NCI-H1417 (cell line): ENCODE measurements at regions not wholly inside any gene's neighbourhood (a gene's known extent, or its start where the extent isn't known, plus 50 kb on each side); places are given as distances from the start of the nearest gene placed in this dataset.
A peak's percentile ranks its signal among the peaks of the same experiment; 100 is the strongest.

Experiments
- DNase-seq, 3 experiments: peaks; one replicate each; lab custom pipeline; 2025; lab: John Stamatoyannopoulos, UW

DNA sequence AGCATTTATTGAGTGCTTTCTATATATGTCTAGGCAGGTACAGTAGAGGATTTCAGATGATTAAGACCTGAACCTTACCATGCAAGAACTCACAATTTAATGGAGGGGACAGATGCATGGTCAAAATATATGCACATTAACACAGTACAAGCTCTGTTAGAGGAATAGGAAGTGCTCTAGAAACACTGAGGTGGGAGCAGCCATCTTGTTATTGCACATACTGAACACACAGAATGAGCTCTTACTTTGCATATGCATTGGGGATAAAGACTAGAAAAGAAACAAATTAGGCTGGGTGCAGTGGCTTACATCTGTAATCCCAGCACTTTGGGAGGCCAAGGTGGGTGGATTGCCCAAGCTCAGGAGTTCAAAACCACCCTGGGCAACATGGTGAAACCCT lies 438.3 kb downstream of the UTRN start:
- DNase-seq, result no peak

DNA sequence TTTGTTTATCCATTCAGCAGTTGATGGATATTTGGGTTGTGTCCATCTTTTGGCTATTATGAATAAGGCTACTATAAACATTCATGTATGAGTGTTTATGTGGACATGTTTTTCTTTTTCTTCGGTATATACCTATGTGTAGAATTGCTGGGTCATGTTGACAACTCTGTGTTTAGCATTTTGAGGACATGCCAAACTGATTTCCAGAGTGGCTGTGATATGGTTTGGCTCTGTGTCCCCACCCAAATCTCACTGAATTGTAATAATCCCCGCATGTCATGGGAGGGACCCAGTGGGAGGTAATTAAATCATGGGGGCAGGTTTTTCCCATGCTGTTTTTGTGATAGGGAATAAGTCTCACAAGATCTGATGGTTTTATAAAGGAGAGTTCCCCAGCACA lies 439.7 kb downstream of the UTRN start:
- DNase-seq, result no peak

DNA sequence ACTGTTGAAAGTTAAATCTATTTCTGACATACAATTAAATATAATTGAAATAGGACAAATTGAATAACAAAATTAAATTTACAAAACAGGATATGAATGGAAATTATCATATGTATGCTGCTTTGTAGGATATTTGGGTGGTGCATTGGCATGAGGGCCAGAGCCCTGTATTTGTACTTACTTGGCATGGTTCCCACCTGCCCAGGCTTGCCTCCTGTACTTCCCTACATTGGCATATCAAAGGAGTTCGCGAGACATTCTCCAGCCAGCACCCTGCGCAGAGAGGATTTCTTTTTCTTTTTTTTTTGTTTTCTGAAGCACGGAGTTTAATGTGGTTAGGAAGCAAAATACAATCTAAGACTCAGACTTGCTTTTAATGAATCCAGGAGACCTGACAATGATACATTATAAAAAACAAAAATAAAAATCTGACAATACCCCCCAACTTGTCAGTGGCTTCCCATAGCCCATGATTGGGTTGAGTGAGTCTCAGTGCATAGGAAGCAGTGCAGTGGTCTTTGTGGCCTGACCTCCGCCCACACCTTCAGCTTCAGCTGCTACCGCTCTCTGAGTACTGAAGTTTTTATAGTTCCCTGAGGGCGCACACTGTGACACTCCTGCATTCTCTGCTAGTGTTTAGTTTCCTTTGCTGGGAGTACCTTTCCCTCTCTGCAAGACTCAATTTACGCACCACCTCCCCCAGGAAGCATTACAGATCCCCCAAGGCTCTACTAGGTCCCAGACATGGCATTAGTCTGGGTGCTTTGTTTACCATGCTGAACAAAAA lies 440.8 kb downstream of the UTRN start:
- DNase-seq, result peak in 1 of 3 experiments; percentile 55

DNA sequence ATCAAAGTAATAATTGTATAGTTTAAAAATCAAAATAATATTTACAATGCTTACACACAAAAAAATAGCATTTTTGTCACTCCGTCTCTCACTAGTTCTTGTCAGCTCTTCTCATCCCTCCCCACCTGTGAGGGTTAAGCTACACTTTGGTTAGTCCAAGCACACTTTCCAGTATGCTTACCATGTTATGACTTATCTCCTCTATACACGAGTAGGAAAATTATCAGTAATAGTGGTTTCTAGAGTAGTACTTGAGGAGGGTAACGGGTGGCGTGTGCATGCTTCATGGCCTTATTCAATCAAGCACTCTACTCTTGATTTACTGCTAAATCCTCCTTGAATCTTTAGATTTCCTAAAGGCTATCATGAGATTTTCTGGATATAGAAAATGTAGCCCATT lies 443.7 kb downstream of the UTRN start:
- peak in 1 of 3 experiments; percentile 57 for DNase-seq

DNA sequence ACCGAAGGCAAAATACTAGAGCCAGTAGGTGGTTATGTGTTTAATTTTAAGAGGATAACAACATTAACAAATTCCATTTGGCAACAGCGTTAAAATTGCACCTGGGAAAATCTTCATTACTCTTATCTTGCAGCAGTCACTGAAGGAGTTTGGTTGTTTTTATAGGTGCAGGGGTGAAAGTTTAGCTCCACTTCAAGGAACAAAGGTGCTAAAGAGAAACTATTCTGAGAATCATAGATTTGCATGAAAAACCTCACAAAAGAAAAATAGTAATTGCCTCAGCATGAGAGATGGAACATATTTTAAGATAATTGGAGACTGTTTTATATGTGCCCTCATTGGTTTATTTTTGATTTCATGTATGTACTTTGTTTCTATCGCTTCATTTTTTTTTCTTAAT lies 444.4 kb downstream of the UTRN start:
- no peak for DNase-seq

DNA sequence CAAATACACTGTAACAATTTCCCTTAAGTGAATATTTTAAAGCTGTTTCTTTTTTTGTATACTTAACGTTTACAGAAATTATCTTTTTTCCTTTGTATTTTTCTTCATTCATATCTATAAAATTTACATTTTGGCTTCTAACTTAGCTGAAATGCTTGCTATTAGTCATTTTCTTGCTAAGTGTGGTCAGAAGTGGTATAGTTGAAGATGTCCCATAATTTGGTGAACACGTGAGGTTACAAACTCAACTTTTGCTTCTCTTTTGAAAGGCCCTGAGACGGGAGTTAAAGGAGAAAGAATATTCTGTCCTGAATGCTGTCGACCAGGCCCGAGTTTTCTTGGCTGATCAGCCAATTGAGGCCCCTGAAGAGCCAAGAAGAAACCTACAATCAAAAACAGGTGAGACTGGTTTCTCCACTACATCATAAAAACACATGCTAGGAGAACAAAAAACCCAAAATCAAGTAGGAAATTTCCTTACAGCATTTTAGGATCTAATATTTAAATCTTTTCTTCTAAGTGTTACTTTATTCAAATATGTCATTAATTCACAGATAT lies 445.0 kb downstream of the UTRN start:
- DNase-seq, result peak in 1 of 3 experiments; percentile 55

DNA sequence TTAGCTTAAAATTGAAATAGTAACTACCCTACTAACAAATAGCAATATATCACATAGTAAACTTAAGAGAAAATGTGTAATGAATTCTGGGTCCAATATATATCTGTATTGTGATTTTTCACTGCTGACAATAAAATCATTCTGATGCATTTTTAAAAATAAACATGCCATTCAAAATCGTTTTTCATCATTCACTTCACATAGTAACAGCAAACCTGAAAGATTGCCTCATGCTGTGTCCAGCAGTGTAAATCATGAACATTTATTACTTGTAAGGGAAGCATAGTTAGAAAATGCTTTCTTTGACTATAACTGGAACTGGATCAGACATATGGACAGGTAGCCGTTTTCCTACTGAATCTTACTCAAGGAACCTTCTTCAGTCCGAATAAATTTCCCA lies 446.1 kb downstream of the UTRN start:
- DNase-seq, result peak in 2 of 3 experiments; percentile 13 to 61

DNA sequence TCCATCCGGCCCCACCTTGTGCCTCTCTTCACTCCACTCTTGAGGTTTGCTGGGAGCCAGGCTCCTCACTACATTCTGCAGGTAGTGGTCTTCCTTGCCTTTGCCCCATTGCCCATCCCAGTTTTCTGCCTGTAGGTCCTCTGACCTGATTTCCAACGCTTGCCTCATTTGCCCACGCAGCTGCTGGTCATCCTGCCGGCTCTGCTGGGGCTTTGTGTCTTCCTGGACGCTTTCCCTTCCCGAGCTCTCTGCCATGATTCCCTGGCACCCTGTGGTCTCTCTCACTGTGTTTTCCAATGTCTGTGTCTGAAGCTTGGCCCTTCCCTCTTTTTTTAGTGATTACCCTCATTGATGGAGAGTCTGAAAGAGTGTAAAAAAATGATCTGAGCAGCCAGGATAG lies 451.6 kb downstream of the UTRN start:
- DNase-seq, result no peak

DNA sequence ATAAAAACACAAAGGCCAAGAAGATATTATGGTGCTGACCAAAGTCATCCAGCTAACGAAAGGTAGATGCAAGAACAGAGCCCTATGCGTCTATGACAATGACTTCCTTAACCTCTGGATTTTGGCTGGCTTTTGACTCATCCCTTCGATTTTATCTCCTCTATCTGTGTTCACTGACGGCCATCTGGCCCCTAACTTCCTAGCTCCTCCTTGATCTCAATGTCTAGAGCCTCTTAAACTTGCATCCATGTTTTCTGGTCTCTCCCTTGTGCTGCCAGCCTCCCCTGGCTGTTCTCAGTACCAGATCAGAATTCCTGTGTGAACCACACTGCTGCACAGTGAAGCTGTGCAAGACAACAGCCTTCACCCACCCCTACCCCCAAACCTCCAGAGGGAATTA lies 452.9 kb downstream of the UTRN start:
- no peak for DNase-seq

DNA sequence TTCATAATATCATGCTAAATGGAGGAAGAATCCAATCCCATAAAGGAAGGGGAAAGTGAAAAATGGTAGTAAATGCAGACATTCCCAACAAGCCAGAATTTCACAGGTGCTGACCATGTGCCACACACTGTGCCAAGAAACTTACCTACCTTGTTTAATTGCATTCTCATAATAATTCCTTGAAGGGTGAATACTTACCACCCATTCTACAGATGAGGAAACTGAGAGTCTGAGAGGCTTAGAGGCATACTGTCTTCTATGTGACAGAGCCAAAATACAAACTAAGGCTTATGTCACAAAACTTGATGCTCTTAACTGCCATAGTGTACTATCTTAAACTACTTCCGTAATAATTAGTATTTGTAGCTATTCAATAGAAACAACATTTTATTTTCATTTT lies 454.7 kb downstream of the UTRN start:
- no peak for DNase-seq

DNA sequence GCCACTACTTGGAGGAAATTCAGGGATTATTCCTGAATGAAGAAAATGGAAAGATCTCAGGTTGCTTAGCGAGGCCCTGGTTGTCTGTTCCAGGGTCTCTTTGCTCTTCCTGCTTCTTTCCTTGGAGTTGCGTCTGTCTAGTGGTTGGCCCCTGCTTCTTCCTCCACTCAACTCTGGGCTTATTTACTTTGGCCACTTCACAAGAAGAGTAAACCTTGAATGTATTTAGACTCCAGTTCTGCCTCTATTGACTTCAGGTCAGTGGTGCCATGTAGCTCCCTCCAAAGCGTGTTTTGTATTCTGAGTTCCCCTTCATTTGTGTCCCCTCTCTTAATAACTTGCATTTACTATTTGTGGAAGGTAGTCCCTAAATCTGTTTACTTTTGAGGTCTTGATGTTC lies 456.5 kb downstream of the UTRN start:
- peak in 2 of 3 experiments; percentile 44 to 82 for DNase-seq

DNA sequence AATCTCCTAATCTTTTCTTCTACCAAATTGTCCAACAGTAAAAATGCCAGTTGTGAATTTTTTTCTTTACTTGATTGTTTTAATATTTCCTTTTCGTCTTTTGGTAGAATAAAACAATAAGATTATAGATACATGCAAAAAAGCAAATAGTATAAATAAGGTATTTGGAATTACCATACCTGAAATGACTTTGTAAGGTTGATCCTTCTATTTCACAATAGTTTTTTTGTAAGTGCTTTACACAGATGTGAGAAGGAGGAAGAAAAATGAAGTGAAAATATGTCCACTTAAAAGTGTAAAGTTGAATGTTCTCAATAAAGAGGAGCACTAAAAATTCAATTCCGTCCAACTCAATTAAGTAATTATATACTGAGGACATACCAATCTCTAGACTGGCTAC lies 457.6 kb downstream of the UTRN start:
- DNase-seq, result peak in 1 of 3 experiments; percentile 49

DNA sequence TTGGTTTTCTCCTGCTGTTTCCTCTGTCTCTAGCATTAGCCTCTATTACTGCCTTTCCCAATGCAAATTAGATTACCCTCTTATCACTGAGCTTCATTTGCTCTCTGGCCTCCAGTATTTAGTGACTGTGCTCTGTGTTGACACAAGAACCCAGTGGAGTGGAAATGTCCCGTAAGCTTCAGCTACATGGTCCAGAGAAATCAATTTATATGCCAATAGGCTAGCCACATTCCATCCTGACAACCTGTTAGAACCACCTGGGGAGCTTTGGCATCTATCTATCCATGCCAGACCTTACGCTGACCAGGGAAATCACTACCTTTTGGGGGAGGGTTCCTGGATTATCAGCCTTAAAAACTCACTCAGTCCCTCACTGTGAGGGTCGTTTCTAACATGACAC lies 459.6 kb downstream of the UTRN start:
- DNase-seq, result peak in 2 of 3 experiments; percentile 35 to 72

DNA sequence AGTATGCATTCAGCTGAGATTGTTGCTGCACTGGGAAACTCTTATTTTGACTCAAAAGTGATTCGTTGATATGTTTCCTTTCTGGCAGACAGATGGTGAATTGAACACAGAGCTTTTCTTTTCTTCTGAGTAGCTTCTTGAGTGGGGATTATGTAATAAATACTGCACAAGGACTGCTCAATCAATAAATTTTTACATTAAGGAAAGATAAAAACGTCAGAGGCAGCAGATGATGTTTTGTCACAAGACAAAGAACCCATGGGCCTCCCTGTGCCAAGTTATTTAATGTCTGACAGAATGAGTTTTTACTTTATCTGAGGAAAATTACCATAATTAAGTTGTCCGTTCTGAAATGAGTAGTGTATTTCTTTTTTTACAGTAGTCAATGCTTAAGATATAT lies 460.3 kb downstream of the UTRN start:
- DNase-seq, result peak in 2 of 3 experiments; percentile 22 to 82

DNA sequence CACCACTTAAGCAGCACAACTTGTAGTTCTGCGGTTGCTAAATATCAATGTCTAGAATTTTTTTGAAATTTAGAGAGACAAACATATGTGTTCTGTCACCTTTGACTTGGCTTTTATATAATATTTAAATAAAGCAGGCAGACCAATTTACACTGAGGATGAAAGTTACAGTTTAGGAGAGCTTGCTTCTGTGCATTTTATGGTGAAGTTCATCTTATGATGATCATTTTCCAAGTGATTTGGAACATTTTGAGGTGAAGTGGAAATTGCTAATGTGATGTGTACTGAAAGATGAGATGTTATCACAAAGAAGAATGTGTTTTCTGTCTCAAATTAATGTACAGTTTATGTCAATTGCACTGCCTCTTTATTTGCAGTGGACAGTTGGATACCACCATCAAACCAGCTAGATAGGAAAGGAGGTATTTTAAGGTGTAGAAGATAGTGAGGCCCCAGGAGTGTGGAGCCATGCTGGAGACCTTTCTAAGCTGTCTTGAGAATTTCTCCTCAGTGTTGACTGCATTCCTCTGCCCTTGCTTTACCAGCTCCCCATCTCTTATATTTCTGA lies 461.9 kb downstream of the UTRN start:
- no peak for DNase-seq

DNA sequence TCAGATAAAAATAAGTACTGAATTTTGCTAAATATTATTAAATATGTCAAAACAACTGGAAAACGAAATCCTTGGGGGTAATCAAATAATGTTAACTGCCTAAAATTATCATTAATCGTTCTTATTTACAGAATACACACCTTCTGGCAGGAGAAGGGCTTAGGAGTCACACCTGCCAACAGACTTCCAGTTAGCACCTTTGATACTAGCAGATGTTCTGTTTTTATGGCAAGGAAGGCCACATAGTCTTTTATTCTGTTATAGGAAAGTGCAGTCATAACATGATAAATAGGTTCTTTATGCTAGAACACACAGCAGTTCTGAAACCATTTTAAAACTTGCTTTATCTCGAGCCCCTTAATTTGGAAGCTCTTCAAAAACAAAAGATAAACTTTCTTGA lies 464.1 kb downstream of the UTRN start:
- DNase-seq, result peak in 2 of 3 experiments; percentile 58 to 93

DNA sequence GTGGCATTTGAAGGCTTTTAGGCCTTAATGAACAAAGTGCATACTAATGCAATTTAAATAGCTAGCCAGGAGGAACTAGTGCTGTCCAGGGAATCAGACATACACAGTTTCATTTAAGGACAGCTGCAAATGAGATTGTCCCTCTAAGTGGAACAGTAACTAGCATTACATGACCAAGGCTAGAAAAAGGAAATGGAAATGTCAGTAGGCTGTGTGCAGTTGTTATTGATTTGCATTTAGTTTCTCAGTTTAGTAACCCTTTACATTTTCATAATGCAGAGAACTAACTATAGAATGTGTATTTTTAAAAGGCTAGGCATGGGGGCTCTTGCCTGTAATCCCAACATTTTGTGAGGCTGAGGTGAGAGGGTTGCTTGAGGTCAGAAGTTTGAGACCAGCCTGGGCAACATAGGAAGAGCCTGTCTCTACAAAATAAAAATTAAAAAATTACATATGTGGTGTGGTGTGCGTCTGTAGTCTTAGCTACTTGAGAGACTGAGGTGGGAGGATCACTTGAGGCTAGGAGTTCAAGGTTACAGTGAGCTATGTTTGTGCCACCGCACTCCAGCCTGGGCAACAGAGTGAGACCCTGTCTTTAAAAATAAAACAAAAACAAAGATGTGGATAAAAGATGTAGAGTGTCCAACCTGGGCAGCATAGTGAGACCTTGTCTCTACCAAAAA lies 468.0 kb downstream of the UTRN start:
- no peak for DNase-seq

DNA sequence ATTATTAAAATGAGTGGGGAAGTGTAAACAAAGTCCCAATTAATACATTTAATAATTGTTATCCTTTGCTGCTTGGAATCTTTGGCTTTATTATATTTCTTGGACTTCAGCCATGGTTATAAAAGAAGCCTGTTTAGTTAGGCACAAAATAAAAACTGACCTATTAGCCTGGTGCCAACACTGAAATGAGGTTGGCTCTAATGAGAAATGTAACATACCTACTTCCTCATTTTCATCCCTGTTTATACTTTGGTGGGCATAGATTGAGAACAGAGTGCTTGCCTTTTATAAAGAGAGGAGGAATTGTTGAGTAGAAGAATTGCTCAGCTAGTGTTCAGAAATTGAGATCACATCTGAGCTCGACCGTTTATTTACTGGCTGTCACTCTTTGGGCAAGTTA lies 471.3 kb downstream of the UTRN start:
- DNase-seq, result no peak

DNA sequence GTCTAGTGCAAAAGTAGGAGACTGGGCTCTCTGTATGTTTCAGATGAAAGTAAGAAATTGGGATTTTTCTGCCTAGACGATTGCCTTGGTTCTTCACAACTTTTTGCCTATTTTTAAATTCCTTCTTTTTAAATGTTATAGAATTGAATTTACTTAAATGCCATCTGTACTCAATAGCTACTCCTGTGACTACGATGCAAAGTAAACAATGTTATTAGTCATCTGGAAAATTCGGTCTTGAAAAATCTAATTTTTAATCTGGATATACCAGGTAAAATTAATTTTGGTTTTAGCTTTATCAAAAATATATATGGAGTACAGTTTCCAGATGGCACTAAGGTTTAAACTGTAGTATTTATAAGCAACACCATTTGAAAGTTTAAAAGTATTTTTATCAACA lies 472.2 kb downstream of the UTRN start:
- peak in 1 of 3 experiments; percentile 54 for DNase-seq

DNA sequence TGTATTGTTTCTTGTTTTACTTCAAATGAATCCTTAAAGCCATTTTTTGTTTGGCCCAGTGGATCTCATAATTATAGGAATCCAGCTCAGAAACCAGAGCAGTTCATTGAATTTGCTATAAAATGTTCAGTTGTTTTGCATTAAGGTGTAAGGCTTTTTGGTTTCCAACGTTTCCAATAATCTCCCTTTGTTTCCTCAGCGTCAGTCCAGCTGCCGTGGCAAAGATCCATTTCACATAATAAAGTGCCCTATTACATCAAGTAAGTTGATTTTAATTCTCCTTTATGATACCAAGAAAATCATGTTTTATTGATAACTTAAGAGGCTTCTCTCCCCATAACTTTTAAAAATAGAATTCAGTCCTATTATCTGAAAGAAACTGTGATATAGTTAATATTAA lies 472.6 kb downstream of the UTRN start:
- DNase-seq, result peak in 1 of 3 experiments; percentile 55

DNA sequence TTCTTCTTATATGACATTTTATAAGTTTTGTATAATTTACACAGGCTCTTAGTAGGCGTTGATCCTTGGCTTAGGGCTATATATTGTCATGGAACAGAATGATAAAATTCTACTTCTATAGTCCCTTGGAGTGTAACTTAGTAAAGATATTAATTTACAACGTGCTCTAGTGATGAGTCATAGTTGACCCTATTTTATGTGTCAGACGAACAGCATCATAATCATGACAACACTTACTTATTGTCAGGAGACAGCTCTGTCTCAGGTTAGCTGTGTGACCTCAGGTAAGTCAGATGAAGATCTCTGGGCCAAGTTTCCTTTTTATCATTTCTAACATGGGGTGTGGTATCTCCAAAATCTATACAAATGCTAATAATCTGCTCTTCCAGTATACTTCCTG lies 473.5 kb downstream of the UTRN start:
- DNase-seq, result no peak

DNA sequence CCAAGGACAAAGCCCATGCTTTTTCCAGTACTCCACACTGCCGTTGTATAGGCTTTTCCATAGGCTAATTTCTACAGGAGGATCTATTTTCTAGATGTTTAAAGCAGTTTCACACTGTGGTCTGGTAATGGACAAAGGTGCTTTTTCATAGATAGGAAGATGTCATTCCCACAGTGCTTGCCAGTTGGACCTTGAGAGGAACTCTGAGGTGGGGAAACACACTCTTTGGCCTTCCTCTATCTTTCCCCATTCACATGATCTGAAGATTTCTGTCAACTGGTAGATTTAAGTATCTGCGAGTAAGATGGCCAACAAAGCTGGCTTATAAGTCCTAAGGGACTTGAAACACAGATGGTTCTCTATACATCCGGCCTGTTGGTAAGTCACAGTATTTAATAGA lies 477.3 kb downstream of the UTRN start:
- no peak for DNase-seq

DNA sequence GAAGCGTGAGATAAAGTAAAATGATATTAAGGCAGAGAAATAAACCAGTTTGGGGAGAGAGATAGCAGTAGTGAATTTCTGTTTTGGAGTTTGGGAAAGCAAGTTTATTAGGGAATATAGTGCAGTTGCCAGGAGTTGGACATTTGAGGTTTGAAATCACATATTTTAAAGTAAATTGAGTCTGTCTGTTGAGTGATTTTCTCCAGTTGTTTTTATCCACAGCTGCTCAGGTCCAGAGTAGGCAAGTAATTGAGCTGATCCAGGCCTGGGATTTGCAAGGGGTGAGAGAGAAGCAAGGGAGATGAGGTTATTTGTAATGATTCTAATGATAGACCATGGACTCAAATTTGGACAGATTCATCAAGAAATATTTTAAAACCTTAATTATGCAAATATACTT lies 481.9 kb downstream of the UTRN start:
- no peak for DNase-seq
